ENCODE measurements at regions not wholly inside any gene's neighbourhood (a gene's known extent, or its start where the extent isn't known, plus 50 kb on each side); places are given as distances from the start of the nearest gene placed in this dataset.

GRCh38 chr13:83125791-83126190 lies 756.5 kb downstream of the SLITRK1 start:
- Histone ChIP-seq H3K79me2 (replicated peaks; ENCODE audit: insufficient read depth, low read length) (no peaks in the 10 kb centered on the region), H3K4me3 (ENCODE audit: low read length) (no peak overlapping the region), H3K36me3 (ENCODE audit: insufficient read depth, low read length) (no peaks in the 10 kb centered on the region), H4K20me1 (ENCODE audit: insufficient read depth) (no peaks in the 10 kb centered on the region), H3K27me3 (ENCODE audit: insufficient read depth, low read depth, low read length) (no peaks in the 10 kb centered on the region), H3K27ac (ENCODE audit: low read length) (no peak overlapping the region), H3F3A (ENCODE audit: insufficient read depth, low read length, poor library complexity, severe bottlenecking) (no peaks in the 10 kb centered on the region), H3K9me2 (ENCODE audit: insufficient read depth, low read length) (no peaks in the 10 kb centered on the region), H2AFZ (ENCODE audit: low read depth, low read length) (no peak overlapping the region), H3K9ac (ENCODE audit: low read length) (no peak overlapping the region), H3K9me3 (ENCODE audit: low read length) (no peaks in the 10 kb centered on the region), H3K4me2 (ENCODE audit: low read length) (no peak overlapping the region)
- TF ChIP-seq, protein P1, sequence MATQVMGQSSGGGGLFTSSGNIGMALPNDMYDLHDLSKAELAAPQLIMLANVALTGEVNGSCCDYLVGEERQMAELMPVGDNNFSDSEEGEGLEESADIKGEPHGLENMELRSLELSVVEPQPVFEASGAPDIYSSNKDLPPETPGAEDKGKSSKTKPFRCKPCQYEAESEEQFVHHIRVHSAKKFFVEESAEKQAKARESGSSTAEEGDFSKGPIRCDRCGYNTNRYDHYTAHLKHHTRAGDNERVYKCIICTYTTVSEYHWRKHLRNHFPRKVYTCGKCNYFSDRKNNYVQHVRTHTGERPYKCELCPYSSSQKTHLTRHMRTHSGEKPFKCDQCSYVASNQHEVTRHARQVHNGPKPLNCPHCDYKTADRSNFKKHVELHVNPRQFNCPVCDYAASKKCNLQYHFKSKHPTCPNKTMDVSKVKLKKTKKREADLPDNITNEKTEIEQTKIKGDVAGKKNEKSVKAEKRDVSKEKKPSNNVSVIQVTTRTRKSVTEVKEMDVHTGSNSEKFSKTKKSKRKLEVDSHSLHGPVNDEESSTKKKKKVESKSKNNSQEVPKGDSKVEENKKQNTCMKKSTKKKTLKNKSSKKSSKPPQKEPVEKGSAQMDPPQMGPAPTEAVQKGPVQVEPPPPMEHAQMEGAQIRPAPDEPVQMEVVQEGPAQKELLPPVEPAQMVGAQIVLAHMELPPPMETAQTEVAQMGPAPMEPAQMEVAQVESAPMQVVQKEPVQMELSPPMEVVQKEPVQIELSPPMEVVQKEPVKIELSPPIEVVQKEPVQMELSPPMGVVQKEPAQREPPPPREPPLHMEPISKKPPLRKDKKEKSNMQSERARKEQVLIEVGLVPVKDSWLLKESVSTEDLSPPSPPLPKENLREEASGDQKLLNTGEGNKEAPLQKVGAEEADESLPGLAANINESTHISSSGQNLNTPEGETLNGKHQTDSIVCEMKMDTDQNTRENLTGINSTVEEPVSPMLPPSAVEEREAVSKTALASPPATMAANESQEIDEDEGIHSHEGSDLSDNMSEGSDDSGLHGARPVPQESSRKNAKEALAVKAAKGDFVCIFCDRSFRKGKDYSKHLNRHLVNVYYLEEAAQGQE (IDR thresholded peaks at IDR 0.05; ENCODE audit: borderline replicate concordance) = no peak
- TF ChIP-seq TAF1 (IDR thresholded peaks at IDR 0.05; ENCODE audit: low read depth) (no peak), SMC3 (conservative IDR thresholded peaks at IDR 0.05; ENCODE audit: poor library complexity) (no peak), RAD21 (conservative IDR thresholded peaks at IDR 0.05) (no peak), MXI1 (conservative IDR thresholded peaks at IDR 0.05; ENCODE audit: poor library complexity, severe bottlenecking) (no peak), EP300 (conservative IDR thresholded peaks at IDR 0.05; ENCODE audit: poor library complexity, severe bottlenecking) (no peak), EZH2 (IDR thresholded peaks at IDR 0.05; ENCODE audit: borderline replicate concordance, insufficient read depth, low read length, poor library complexity, severe bottlenecking) (no peak), POLR2AphosphoS5 (IDR thresholded peaks at IDR 0.05) (no peak)
- TF ChIP-seq, protein P2, sequence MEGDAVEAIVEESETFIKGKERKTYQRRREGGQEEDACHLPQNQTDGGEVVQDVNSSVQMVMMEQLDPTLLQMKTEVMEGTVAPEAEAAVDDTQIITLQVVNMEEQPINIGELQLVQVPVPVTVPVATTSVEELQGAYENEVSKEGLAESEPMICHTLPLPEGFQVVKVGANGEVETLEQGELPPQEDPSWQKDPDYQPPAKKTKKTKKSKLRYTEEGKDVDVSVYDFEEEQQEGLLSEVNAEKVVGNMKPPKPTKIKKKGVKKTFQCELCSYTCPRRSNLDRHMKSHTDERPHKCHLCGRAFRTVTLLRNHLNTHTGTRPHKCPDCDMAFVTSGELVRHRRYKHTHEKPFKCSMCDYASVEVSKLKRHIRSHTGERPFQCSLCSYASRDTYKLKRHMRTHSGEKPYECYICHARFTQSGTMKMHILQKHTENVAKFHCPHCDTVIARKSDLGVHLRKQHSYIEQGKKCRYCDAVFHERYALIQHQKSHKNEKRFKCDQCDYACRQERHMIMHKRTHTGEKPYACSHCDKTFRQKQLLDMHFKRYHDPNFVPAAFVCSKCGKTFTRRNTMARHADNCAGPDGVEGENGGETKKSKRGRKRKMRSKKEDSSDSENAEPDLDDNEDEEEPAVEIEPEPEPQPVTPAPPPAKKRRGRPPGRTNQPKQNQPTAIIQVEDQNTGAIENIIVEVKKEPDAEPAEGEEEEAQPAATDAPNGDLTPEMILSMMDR (IDR thresholded peaks at IDR 0.05; ENCODE audit: poor library complexity, severe bottlenecking) = no peak

- no peak overlapping the region for H3K4me3 ChIP-seq (ENCODE audit: low read length)
- no peaks in the 10 kb centered on the region for H3K9me3 ChIP-seq (ENCODE audit: low read length)
- H3K36me3 ChIP-seq (ENCODE audit: insufficient read depth, low read length) = no peaks in the 10 kb centered on the region
- no peaks in the 10 kb centered on the region for H3K27me3 ChIP-seq (ENCODE audit: insufficient read depth, low read depth, low read length)
- TF ChIP-seq SMC3 (conservative IDR thresholded peaks at IDR 0.05; ENCODE audit: poor library complexity) (no peak), TAF1 (IDR thresholded peaks at IDR 0.05; ENCODE audit: low read depth) (no peak), EP300 (conservative IDR thresholded peaks at IDR 0.05; ENCODE audit: poor library complexity, severe bottlenecking) (no peak), RAD21 (conservative IDR thresholded peaks at IDR 0.05) (no peak), EZH2 (IDR thresholded peaks at IDR 0.05; ENCODE audit: borderline replicate concordance, insufficient read depth, low read length, poor library complexity, severe bottlenecking) (no peak), POLR2AphosphoS5 (IDR thresholded peaks at IDR 0.05) (no peak), MXI1 (conservative IDR thresholded peaks at IDR 0.05; ENCODE audit: poor library complexity, severe bottlenecking) (no peak)
- TF ChIP-seq, protein P1 (IDR thresholded peaks at IDR 0.05; ENCODE audit: borderline replicate concordance) = no peak
- TF ChIP-seq, protein P2 (IDR thresholded peaks at IDR 0.05; ENCODE audit: poor library complexity, severe bottlenecking) = no peak
- no peaks in the 10 kb centered on the region for H4K20me1 ChIP-seq (ENCODE audit: insufficient read depth)
- no peaks in the 10 kb centered on the region for H3K79me2 ChIP-seq (replicated peaks; ENCODE audit: insufficient read depth, low read length)
- H3K4me2 ChIP-seq (ENCODE audit: low read length) = no peak overlapping the region
- H3K27ac ChIP-seq (ENCODE audit: low read length) = no peak overlapping the region
- H3K9me2 ChIP-seq (ENCODE audit: insufficient read depth, low read length) = no peaks in the 10 kb centered on the region
- H2AFZ ChIP-seq (ENCODE audit: low read depth, low read length) = no peak overlapping the region
- no peak overlapping the region for H3K9ac ChIP-seq (ENCODE audit: low read length)
- no peaks in the 10 kb centered on the region for H3F3A ChIP-seq (ENCODE audit: insufficient read depth, low read length, poor library complexity, severe bottlenecking)
Observed at GRCh38 chr13:83121896-83122295, 760.4 kb downstream of the SLITRK1 start.
